ENCODE measurements at regions not wholly inside any gene's neighbourhood (a gene's known extent, or its start where the extent isn't known, plus 50 kb on each side); places are given as distances from the start of the nearest gene placed in this dataset.
A peak's percentile ranks its signal among the peaks of the same experiment; 100 is the strongest.

DNA sequence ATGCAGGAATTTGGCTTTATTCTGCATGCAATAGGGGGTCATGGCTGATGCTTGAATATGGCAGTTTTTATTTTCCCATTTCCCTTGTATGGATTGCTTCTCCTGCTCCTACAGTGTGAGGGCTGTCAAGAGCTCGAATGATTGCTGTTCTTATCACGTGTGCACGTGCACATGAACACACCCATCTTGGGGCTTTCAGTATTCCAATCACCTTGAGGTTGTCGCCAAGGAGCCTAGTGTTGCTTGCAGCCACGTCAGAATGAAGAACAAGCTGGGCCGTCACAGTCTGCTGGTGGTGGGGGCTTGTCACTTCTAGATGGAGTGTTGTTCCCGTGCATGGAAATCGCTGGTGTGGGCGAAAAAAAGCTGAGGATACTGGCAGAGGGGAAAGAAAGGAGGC, 219.4 kb upstream of the GLRA1 start:
- in situ Hi-C loops (cut with MboI; ENCODE audit: low sequenced_read_pairs in 4 of 4): loop anchor here in 2 of 4 donors (10.0 kb wide), 1 partner anchor 309 kb away; no protein-coding TSS in a partner anchor
- intact Hi-C loops (cut with DNase I; ENCODE audit: low total_unique reads): no loop called here

DNA sequence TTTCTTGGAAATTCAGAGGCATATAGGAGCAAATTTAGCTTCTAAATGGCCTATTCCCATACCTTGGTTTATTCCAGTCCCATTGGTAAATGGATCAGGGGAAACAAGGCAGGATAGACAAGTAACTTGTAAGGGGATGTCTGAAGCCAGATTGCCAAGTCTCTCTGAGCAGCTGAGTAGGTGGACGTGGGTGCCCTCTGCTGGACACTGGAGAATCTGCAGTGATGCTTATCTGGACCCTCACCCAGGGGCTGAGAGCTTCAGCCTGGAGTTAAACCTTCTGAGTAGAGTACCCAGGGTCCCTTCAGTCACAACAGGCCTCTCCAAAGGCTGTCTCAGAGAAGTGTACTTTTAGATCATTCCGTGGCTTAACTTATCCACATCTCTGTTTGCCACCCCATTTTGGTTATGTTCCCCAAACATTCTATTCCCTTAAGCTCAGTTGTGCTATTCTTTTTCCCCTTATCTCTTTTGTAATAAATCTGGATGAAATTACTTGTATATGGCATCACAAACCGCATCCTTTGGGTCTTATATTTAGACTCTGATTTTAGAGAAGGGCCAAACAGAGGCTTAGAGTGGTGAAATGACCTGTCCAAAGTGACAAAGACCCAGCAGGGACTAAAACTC, 218.3 kb upstream of the GLRA1 start:
- Histone ChIP-seq H3K36me3 (no peaks in the 10 kb centered on the region), H3K4me1 (peaks cover 0 to 4% of the 10 kb centered on the region in 2 donors), H3K4me3 (no peak overlapping the region), H3K9me3 (no peaks in the 10 kb centered on the region), H3K27me3 (no peaks in the 10 kb centered on the region), H3K27ac (no peak overlapping the region)
- in situ Hi-C loops (cut with MboI; ENCODE audit: low sequenced_read_pairs in 4 of 4): loop anchor here in 2 of 4 donors (10.0 kb wide), 1 partner anchor 308 kb away; no protein-coding TSS in a partner anchor
- intact Hi-C loops (cut with DNase I; ENCODE audit: low total_unique reads): no loop called here
- TF ChIP-seq, protein P1, sequence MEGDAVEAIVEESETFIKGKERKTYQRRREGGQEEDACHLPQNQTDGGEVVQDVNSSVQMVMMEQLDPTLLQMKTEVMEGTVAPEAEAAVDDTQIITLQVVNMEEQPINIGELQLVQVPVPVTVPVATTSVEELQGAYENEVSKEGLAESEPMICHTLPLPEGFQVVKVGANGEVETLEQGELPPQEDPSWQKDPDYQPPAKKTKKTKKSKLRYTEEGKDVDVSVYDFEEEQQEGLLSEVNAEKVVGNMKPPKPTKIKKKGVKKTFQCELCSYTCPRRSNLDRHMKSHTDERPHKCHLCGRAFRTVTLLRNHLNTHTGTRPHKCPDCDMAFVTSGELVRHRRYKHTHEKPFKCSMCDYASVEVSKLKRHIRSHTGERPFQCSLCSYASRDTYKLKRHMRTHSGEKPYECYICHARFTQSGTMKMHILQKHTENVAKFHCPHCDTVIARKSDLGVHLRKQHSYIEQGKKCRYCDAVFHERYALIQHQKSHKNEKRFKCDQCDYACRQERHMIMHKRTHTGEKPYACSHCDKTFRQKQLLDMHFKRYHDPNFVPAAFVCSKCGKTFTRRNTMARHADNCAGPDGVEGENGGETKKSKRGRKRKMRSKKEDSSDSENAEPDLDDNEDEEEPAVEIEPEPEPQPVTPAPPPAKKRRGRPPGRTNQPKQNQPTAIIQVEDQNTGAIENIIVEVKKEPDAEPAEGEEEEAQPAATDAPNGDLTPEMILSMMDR (IDR thresholded peaks at IDR 0.05 in 4 of 5, conservative IDR thresholded peaks at IDR 0.05 in 1 of 5): peak in 4 of 5 experiments; percentile 51 to 70 (median 67)
- TF ChIP-seq POLR2A (IDR thresholded peaks at IDR 0.05): no peak
- DNase-seq (peak; percentile 10 to 15), ATAC-seq (peak in 1 of 2 donors; percentile 41)

More for the DNA sequence above, 219.4 kb upstream of the GLRA1 start:
- ATAC-seq: no peak
- TF ChIP-seq POLR2A (IDR thresholded peaks at IDR 0.05): no peak
- H3K4me3 ChIP-seq: no peak overlapping the region
- peaks cover 0 to 4% of the 10 kb centered on the region in 2 donors for H3K4me1 ChIP-seq
- no peaks in the 10 kb centered on the region for H3K9me3 ChIP-seq
- no peaks in the 10 kb centered on the region for H3K36me3 ChIP-seq
- no peak overlapping the region for H3K27ac ChIP-seq
- H3K27me3 ChIP-seq: no peaks in the 10 kb centered on the region
- no peak for DNase-seq

DNA sequence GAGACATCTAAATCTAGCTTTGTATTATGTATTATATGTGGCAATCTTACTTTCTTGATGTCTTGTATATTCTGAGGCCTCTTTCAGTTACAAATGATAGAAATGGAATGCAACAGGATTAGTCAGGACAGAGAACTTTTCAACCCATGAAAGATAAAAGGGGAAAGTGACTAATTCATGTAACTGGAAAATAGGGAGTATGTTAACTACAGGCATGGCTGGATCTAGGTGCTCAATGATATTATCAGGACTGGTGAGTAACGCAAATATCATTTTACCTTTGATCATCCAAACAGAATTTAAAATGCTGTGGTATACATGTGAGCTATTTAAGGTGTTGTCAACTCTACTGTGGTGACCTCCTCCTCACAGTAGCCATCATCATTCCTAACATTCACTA, 215.7 kb upstream of the GLRA1 start:
- in situ Hi-C loops (cut with MboI; ENCODE audit: low sequenced_read_pairs in 4 of 4): loop anchor here in 2 of 4 donors (10.0 kb wide), 1 partner anchor 306 kb away; no protein-coding TSS in a partner anchor
- intact Hi-C loops (cut with DNase I; ENCODE audit: low total_unique reads): no loop called here
- TF ChIP-seq, protein P1 (IDR thresholded peaks at IDR 0.05 in 4 of 5, conservative IDR thresholded peaks at IDR 0.05 in 1 of 5): no peak
- no peak for TF ChIP-seq POLR2A (IDR thresholded peaks at IDR 0.05)

DNA sequence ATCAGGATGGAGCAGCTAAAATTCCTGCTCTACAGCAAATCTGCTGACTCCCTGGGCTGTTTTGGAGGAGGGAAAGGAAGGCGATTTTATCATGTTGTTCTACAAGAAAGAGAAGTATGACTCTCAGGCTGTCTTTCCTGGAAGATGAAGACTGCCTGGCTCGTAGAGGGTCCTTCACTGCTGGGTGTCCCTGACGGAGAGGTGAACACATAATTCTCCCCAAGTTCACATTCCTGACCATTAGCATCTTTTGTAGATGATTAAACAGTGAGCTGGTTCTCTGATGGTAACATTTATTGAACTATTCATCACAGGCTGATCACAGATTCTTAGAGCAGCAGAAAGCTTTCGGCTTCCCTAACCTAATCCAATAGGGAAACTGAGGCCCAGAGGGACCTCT, 212.4 kb upstream of the GLRA1 start:
- DNase-seq: no peak
- intact Hi-C loops (cut with DNase I; ENCODE audit: low total_unique reads) (loop anchor here (5.0 kb wide), 1 partner anchor 310 kb away; no protein-coding TSS in a partner anchor), in situ Hi-C loops (cut with MboI; ENCODE audit: low sequenced_read_pairs in 4 of 4) (loop anchor here in 1 of 4 donors (10.0 kb wide), 1 partner anchor 312 kb away; no protein-coding TSS in a partner anchor)
- no peak for ATAC-seq
- Histone ChIP-seq H3K36me3 (no peaks in the 10 kb centered on the region), H3K4me3 (no peak overlapping the region), H3K9me3 (no peaks in the 10 kb centered on the region), H3K27ac (no peak overlapping the region), H3K27me3 (no peaks in the 10 kb centered on the region), H3K4me1 (peaks cover 0 to 4% of the 10 kb centered on the region in 2 donors)
- TF ChIP-seq POLR2A (IDR thresholded peaks at IDR 0.05): no peak
- TF ChIP-seq, protein P1 (IDR thresholded peaks at IDR 0.05 in 4 of 5, conservative IDR thresholded peaks at IDR 0.05 in 1 of 5): no peak

More for the DNA sequence above, 215.7 kb upstream of the GLRA1 start:
- Histone ChIP-seq H3K4me3 (no peak overlapping the region), H3K36me3 (no peaks in the 10 kb centered on the region), H3K27ac (no peak overlapping the region), H3K4me1 (peaks cover 0 to 4% of the 10 kb centered on the region in 2 donors), H3K9me3 (no peaks in the 10 kb centered on the region), H3K27me3 (no peaks in the 10 kb centered on the region)
- ATAC-seq: no peak
- no peak for DNase-seq

DNA sequence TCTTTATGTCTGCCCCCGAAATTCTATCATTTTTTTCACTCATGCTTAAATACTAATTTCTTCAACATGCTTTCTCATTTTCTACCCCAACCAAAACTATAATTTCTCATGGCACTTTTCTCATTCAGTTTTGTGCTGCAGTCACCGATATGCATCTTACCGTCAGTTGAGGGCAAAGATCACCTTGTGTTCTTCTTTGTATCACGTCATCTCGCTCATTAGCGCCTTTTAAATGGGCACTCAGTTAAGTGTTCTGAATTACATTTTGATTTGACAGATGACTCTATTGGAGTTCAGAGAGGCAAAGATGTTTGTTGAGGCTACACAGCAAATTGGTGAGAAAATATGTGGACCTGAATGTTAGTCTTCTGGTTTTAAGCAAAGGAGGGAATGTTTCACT, 211.7 kb upstream of the GLRA1 start:
- no peak for TF ChIP-seq POLR2A (IDR thresholded peaks at IDR 0.05)
- TF ChIP-seq, protein P1 (IDR thresholded peaks at IDR 0.05 in 4 of 5, conservative IDR thresholded peaks at IDR 0.05 in 1 of 5): no peak
- ATAC-seq (no peak), DNase-seq (no peak)
- Histone ChIP-seq H3K36me3 (no peaks in the 10 kb centered on the region), H3K27ac (no peak overlapping the region), H3K4me1 (peaks cover 0 to 4% of the 10 kb centered on the region in 2 donors), H3K4me3 (no peak overlapping the region), H3K27me3 (no peaks in the 10 kb centered on the region), H3K9me3 (no peaks in the 10 kb centered on the region)
- in situ Hi-C loops (cut with MboI; ENCODE audit: low sequenced_read_pairs in 4 of 4) (loop anchor here in 1 of 4 donors (10.0 kb wide), 1 partner anchor 312 kb away; no protein-coding TSS in a partner anchor), intact Hi-C loops (cut with DNase I; ENCODE audit: low total_unique reads) (loop anchor here (5.0 kb wide), 1 partner anchor 309 kb away; no protein-coding TSS in a partner anchor)
